WI38 (cell line): ENCODE measurements at regions not wholly inside any gene's neighbourhood (a gene's known extent, or its start where the extent isn't known, plus 50 kb on each side); places are given as distances from the start of the nearest gene placed in this dataset.

Source experiments
- H3K4me3 ChIP-seq: 2 replicates; pipeline ENCODE4 v1.5.1; 2011; ENCODE audit warnings: low read depth, mild to moderate bottlenecking, control low read depth, low read length
- TF ChIP-seq, protein P1 (sequence below): IDR thresholded peaks from 2 replicates; pipeline ENCODE4 v1.5.1; 2012; ENCODE audit warnings: low read depth, mild to moderate bottlenecking, control low read depth, low read length

DNA sequence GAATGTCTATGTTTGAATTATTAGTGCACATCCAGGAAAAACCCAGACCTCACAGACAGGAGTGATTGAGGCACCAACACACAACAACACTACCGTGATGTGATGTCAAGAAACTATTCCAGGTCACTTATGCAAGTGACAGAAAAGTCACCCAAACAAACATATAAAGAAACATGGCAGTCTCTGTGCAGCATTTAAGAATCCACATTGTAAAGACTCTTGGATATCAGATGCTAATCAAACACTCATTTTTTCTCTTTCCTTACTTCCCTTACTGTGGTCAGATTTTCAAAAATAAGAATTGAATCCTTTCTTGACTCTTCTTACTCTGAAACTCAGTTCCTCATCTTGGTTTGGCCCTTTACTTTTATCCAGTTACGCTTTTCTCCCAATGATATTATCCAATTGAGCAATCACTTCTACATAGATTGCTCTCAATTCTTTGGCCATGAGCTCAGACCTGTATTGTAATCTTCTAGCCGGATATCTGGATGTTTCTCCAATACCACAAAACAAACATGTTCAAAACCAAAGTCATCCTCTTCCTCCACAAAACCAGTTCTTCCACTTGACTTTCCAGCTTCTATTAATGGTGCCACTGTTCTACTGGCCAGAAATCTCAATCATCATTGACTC is 115.4 kb downstream of the DUSP6 start:
- H3K4me3 ChIP-seq, result no peak overlapping the region
- TF ChIP-seq, protein P1, sequence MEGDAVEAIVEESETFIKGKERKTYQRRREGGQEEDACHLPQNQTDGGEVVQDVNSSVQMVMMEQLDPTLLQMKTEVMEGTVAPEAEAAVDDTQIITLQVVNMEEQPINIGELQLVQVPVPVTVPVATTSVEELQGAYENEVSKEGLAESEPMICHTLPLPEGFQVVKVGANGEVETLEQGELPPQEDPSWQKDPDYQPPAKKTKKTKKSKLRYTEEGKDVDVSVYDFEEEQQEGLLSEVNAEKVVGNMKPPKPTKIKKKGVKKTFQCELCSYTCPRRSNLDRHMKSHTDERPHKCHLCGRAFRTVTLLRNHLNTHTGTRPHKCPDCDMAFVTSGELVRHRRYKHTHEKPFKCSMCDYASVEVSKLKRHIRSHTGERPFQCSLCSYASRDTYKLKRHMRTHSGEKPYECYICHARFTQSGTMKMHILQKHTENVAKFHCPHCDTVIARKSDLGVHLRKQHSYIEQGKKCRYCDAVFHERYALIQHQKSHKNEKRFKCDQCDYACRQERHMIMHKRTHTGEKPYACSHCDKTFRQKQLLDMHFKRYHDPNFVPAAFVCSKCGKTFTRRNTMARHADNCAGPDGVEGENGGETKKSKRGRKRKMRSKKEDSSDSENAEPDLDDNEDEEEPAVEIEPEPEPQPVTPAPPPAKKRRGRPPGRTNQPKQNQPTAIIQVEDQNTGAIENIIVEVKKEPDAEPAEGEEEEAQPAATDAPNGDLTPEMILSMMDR, result no peak

DNA sequence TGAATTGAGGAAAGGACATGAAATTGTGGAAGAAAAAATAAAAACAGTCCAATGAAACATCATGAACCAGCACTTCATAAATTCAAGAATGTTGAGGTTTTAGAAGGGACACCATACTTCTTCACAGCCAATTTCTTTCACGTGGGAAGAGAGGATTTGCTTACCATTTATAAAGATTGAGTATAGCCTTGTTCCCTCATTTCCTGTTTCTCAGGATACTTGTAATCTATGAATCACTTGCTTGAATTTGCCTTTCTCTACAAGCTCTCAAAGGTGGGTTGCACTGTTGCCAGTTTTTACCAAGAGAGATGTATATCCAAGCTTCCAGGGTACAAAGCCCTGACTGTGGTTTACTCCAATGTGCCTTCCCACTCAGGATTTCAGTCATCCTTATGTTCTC is 116.1 kb downstream of the DUSP6 start:
- H3K4me3 ChIP-seq, result no peak overlapping the region
- TF ChIP-seq, protein P1, result no peak

DNA sequence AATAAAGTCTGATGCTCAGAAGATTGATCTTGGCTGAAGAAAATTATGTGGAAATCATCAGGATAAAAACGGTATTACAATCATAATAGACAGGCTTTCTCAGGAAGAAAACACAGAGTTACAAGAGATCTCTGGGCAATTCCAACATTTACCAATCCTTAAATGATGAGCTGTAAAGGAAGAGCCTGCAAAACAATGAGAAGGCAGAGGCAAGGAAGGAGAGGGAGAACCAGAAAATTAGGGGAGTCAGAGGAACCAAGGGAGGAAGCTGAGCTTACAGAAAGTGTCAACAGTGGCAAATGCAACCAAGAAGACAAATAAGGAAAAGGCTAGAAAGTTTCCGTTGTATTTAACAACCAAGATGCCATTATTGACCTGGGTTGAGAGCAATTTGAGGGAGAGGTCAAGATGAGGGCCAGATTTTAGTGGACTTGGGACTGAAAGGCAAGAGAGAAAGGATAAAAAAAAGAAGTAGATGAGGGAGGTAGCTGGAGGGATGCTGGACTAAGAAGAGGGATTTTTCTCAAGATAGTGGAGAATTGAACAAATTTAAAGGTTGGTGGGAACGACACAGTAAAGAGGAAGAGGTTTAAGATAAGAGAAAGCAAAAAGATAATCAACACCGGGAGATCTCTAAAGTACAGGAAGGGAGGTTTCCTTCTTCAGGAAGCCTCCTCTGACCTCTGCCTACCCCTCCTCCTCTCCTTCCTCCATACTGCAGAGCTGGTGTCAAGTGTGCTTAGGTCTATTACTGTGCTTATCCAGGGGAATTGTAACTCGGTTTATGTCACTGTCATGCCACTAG is 116.9 kb downstream of the DUSP6 start:
- no peak overlapping the region for H3K4me3 ChIP-seq
- TF ChIP-seq, protein P1, result no peak

DNA sequence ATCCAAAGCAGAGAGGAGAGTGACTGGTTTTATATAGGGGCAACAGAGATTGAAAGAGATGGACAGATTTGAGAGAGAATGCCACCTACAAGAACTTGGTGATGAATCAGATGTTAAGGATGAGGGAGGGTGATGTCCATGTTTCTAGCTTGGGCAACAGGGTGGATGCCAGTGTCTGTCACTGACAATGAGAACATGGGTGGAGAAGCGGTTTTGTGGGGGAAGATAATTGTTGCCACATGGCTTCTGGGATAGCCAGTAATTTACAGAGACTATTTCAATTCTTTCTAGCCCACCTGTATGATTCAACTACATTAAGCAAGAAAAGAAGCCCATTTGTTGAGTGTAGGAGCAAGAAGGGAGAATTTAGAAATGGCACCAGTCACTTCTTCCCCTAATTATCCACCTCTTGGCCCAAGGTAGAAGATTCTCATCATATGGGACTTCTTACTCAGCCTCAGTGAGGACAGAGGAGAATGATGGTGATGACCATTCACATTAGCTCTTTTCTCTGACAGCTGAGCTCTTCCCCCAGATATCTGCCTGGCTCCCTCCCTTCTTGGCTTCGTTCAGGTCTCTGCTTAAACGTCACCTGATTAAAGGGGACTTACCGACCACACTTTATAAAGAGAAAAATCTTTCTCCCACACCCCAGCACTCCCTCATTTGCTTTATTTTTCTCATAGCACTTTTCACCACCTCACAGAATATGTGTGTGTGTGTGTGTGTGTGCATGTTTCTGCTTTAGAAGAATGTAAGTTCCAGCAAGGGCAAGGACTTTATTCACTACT is 117.8 kb downstream of the DUSP6 start:
- no peak overlapping the region for H3K4me3 ChIP-seq
- TF ChIP-seq, protein P1, result no peak

DNA sequence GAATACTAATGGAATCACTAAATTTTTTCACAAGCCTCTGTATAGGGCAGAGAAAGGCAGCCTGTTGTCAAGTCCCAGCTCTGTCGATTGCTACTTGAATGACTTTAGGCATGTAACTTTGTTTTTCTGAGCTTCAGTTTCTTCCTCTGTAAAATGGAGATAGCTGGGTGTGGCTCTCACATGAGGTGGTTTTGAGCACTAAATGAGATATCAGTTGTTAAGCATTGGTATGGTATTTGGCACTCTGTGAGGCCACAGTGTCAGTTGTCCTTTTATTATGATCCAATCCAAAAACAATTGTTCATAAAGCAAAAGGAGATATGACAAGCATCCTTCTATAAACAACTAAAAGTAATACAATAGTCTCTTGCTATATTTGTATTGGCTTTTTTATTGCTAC is 120.6 kb downstream of the DUSP6 start:
- TF ChIP-seq, protein P1, result no peak
- no peak overlapping the region for H3K4me3 ChIP-seq

DNA sequence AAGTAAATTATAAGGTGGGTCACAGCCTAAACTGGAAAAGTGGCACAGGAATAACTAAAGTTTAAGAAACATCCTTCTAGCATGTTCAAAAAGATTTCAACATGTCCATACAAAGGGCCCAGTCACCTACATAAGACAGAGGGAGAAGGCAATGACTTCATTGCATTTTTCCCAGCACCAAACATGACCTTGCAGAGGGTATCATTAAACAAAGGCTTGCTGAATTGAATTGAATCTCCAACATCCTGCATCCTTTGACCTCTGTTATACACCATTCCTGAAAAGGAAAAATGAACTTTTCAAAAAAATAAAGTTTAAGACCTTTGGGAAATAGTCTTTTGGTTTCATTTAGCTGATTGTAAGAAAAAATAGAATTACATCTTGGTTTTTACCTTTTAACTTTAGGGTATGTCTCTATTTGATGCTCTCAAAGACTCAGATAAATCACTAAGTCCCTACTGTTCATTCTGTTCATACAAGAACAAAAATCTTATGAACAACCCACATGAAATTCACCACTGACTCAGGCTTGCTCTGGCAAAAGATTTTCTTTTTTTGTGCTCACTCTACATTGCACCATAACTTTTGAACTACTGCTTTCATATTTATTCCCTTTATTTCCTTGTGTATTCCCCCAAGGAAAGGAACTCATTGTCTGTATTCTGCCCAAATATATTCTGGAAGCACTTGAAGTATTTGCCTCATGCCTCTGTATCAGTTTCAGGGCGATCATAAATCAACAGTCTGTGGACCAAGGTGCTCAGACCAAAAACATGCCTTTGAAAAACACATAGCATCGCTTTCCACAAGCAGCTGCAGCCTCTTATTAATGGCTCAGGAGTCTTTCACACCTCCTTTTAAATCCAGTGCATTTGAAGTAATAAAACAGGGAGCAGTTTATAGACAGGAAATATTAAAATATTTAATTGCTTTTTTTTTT is 121.7 kb downstream of the DUSP6 start:
- H3K4me3 ChIP-seq, result no peak overlapping the region
- TF ChIP-seq, protein P1, result no peak
